DOHH2 (cell line): ENCODE measurements at regions not wholly inside any gene's neighbourhood (a gene's known extent, or its start where the extent isn't known, plus 50 kb on each side); places are given as distances from the start of the nearest gene placed in this dataset.

Source experiments
- H3F3A ChIP-seq: fragments of 200-600 bp; sonication (generic), shearing (Covaris generic); 2 replicates; pipeline ENCODE4 v1.6.0; 2016; ENCODE audit warnings: antibody characterized with exemption, mild to moderate bottlenecking; ENCODE audit not compliant: control insufficient read depth, insufficient read depth
- H3K27ac ChIP-seq: fragments of 200-600 bp; sonication (generic); 2 replicates; pipeline ENCODE4 v1.5.1; 2014; ENCODE audit warnings: low read depth, mild to moderate bottlenecking, low read length, moderate library complexity
- H3K27me3 ChIP-seq: fragments of 200-600 bp; sonication (generic); 2 replicates; pipeline ENCODE4 v1.6.1; 2014; ENCODE audit warnings: mild to moderate bottlenecking, low read length, mixed read lengths; ENCODE audit not compliant: control insufficient read depth
- H3K36me3 ChIP-seq: fragments of 200-600 bp; sonication (generic); 2 replicates; pipeline ENCODE4 v1.6.1; 2014; ENCODE audit warnings: mild to moderate bottlenecking, low read length, moderate library complexity, mixed read lengths; ENCODE audit not compliant: control insufficient read depth
- H3K4me1 ChIP-seq: fragments of 200-600 bp; sonication (generic); 2 replicates; pipeline ENCODE4 v1.6.1; 2014; ENCODE audit warnings: mild to moderate bottlenecking, low read length, mixed read lengths; ENCODE audit not compliant: control insufficient read depth
- H3K4me2 ChIP-seq: fragments of 200-600 bp; sonication (generic); 2 replicates; pipeline ENCODE4 v1.6.0; 2014; ENCODE audit warnings: mild to moderate bottlenecking, low read length, moderate library complexity
- H3K4me3 ChIP-seq: fragments of 200-600 bp; sonication (generic); 2 replicates; pipeline ENCODE4 v1.5.1; 2014; ENCODE audit warnings: mild to moderate bottlenecking, low read length, mixed read lengths
- H3K79me2 ChIP-seq: fragments of 200-600 bp; sonication (generic); 2 replicates; pipeline ENCODE4 v1.6.1; 2014; ENCODE audit warnings: mild to moderate bottlenecking, low read length, mixed read lengths; ENCODE audit not compliant: control insufficient read depth
- H3K9me2 ChIP-seq: fragments of 200-600 bp; sonication (generic); replicated peaks from 2 replicates; pipeline ENCODE4 v1.6.1; 2014; ENCODE audit warnings: mild to moderate bottlenecking, low read length, mixed read lengths; ENCODE audit not compliant: control insufficient read depth
- H3K9me3 ChIP-seq: fragments of 200-600 bp; sonication (generic); 2 replicates; pipeline ENCODE4 v1.6.1; 2014; ENCODE audit warnings: antibody characterized with exemption, low read length, mixed read lengths; ENCODE audit not compliant: control insufficient read depth, insufficient read depth
- H4K20me1 ChIP-seq: fragments of 200-600 bp; sonication (generic); 2 replicates; pipeline ENCODE4 v1.6.0; 2014; ENCODE audit warnings: low read depth, mild to moderate bottlenecking, antibody characterized with exemption, low read length, moderate library complexity; ENCODE audit not compliant: control insufficient read depth, insufficient read depth
- EZH2phosphoT487 ChIP-seq: fragments of 200-600 bp; sonication (generic); IDR thresholded peaks from 2 replicates; pipeline ENCODE4 v1.6.1; 2017; ENCODE audit warnings: borderline replicate concordance, mild to moderate bottlenecking, antibody characterized with exemption, low read length, moderate library complexity, mixed read lengths
- TF ChIP-seq, protein P1 (sequence below): fragments of 200-600 bp; sonication (generic); IDR thresholded peaks from one replicate; pipeline ENCODE4 v1.5.1; 2014; ENCODE audit warnings: antibody characterized with exemption, mild to moderate bottlenecking, low read depth, low read length; ENCODE audit not compliant: poor library complexity, severe bottlenecking

DNA sequence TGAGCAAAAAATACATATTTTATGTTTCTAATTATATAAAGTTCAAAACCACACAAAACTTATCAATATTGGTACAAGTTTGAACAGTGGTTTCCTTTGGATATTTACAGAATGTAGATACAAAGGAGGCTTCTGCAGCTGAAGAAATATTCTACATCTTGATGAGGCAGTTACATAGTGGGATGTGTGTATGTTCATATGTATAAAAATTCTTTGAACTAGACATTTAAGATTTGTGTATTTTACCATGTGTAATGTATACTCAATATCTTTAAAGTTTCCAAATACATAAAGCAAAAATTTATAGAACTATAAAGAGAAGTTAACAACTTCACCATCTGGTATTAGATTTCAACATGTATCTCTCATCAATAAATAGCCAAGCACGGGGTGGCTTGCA lies 80.7 kb upstream of the TNFSF4 start:
- H3K27me3 ChIP-seq: no peaks in the 10 kb centered on the region
- TF ChIP-seq, protein P1, sequence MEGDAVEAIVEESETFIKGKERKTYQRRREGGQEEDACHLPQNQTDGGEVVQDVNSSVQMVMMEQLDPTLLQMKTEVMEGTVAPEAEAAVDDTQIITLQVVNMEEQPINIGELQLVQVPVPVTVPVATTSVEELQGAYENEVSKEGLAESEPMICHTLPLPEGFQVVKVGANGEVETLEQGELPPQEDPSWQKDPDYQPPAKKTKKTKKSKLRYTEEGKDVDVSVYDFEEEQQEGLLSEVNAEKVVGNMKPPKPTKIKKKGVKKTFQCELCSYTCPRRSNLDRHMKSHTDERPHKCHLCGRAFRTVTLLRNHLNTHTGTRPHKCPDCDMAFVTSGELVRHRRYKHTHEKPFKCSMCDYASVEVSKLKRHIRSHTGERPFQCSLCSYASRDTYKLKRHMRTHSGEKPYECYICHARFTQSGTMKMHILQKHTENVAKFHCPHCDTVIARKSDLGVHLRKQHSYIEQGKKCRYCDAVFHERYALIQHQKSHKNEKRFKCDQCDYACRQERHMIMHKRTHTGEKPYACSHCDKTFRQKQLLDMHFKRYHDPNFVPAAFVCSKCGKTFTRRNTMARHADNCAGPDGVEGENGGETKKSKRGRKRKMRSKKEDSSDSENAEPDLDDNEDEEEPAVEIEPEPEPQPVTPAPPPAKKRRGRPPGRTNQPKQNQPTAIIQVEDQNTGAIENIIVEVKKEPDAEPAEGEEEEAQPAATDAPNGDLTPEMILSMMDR: no peak
- TF ChIP-seq EZH2phosphoT487: no peak
- H3K4me1 ChIP-seq: peaks cover 6% of the 10 kb centered on the region
- H3K4me2 ChIP-seq: no peak overlapping the region
- no peaks in the 10 kb centered on the region for H4K20me1 ChIP-seq
- H3K27ac ChIP-seq: no peak overlapping the region
- no peaks in the 10 kb centered on the region for H3K9me3 ChIP-seq
- H3F3A ChIP-seq: no peaks in the 10 kb centered on the region
- no peaks in the 10 kb centered on the region for H3K9me2 ChIP-seq
- H3K79me2 ChIP-seq: no peaks in the 10 kb centered on the region
- H3K4me3 ChIP-seq: no peak overlapping the region
- H3K36me3 ChIP-seq: no peaks in the 10 kb centered on the region

DNA sequence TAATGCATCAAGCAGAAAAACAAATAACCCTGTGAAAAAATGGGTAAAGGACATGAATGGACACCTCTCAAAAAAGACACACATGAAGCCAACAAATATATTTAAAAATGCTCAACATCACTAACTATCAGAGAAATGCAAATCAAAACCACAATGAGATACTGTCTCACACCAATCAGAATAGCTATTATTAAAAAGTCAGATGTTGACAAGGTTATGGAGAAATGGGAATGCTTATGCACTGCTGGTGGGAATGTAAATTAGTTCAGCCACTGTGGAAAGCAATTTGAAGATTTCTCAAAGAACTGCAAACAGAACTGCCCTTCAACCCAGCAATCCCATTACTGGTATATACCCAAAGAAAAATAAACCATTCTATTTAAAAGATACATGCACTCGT lies 86.6 kb upstream of the TNFSF4 start:
- Histone ChIP-seq H3K9me2 (no peaks in the 10 kb centered on the region), H3F3A (no peaks in the 10 kb centered on the region), H3K36me3 (no peaks in the 10 kb centered on the region), H3K9me3 (no peaks in the 10 kb centered on the region), H3K4me1 (peaks cover 8% of the 10 kb centered on the region; the same call in 1 of the 2 replicates), H3K27ac (no peak overlapping the region), H4K20me1 (no peaks in the 10 kb centered on the region), H3K27me3 (no peaks in the 10 kb centered on the region), H3K79me2 (no peaks in the 10 kb centered on the region), H3K4me2 (no peak overlapping the region), H3K4me3 (no peak overlapping the region)
- TF ChIP-seq EZH2phosphoT487: no peak
- TF ChIP-seq, protein P1: no peak

DNA sequence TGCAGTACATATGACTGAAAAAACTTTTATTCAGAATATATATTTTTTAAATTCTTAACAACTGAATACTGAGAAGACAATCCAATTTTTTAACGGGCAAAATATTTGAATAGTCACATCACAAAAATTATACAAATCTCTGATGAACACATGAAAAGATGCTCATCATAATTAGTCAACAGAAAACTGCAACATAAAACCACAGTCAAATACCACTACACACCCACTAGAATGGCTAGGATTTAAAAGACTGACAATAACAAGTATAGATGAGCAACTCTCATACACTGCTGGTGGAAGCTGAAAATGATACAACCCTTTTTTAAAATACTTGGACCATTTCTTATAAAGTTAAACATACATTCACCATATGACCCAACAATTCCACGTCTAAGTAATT lies 87.7 kb upstream of the TNFSF4 start:
- no peaks in the 10 kb centered on the region for H3K79me2 ChIP-seq
- TF ChIP-seq, protein P1: no peak
- TF ChIP-seq EZH2phosphoT487: no peak

More for the DNA sequence above, 87.7 kb upstream of the TNFSF4 start:
- Histone ChIP-seq H3K4me1 (peaks cover 8% of the 10 kb centered on the region; the same call in 1 of the 2 replicates), H3K9me3 (no peaks in the 10 kb centered on the region), H3K4me2 (no peak overlapping the region), H3F3A (no peaks in the 10 kb centered on the region), H3K4me3 (no peak overlapping the region), H3K27me3 (no peaks in the 10 kb centered on the region), H3K36me3 (no peaks in the 10 kb centered on the region), H3K9me2 (no peaks in the 10 kb centered on the region), H3K27ac (no peak overlapping the region), H4K20me1 (no peaks in the 10 kb centered on the region)
